SK-N-SH (cell line): ENCODE measurements at regions not wholly inside any gene's neighbourhood (a gene's known extent, or its start where the extent isn't known, plus 50 kb on each side); places are given as distances from the start of the nearest gene placed in this dataset.

ENCODE experiments used
- CTCF ChIP-seq: fragments of 200-600 bp; sonication (generic); IDR thresholded peaks from 2 replicates; pipeline ENCODE4 v1.6.1; 2017; ENCODE audit warnings: antibody characterized with exemption, mild to moderate bottlenecking, moderate library complexity
- USF2 ChIP-seq: fragments of 150-350 bp; IDR thresholded peaks from 2 replicates; pipeline ENCODE4 v1.6.1; 2017; ENCODE audit warnings: antibody characterized with exemption, low read length, low read depth, borderline replicate concordance

GRCh38 chr4:174053895-174054294 lies 229.6 kb downstream of the FBXO8 start:
- TF ChIP-seq USF2, result no peak
- no peak for TF ChIP-seq CTCF
